Omental fat pad (tissue), 3 donors: ENCODE measurements at regions not wholly inside any gene's neighbourhood (a gene's known extent, or its start where the extent isn't known, plus 50 kb on each side); places are given as distances from the start of the nearest gene placed in this dataset.

Experiments used
- ATAC-seq: fragments of 150-250 bp; one replicate; pipeline ENCODE4 v1.9.1; 2016; ENCODE audit warnings: mild to moderate bottlenecking, moderate library complexity; ENCODE audit not compliant: low FRiP score
- DNase-seq: peaks from one replicate; pipeline ENCODE4 v3.0.0-alpha.2; 2019; ENCODE audit warnings: low spot score
- TF ChIP-seq, protein P1 (sequence below), 3 donors: fragments of 450-650 bp; IDR thresholded peaks; one replicate each; pipeline ENCODE4 v1.5.1; 2016 to 2017; ENCODE audit warnings: antibody characterized with exemption in 3 of 3, mild to moderate bottlenecking in 3 of 3, moderate library complexity in 2 of 3

- DNase-seq (no peak), ATAC-seq (no peak)
- TF ChIP-seq, protein P1, sequence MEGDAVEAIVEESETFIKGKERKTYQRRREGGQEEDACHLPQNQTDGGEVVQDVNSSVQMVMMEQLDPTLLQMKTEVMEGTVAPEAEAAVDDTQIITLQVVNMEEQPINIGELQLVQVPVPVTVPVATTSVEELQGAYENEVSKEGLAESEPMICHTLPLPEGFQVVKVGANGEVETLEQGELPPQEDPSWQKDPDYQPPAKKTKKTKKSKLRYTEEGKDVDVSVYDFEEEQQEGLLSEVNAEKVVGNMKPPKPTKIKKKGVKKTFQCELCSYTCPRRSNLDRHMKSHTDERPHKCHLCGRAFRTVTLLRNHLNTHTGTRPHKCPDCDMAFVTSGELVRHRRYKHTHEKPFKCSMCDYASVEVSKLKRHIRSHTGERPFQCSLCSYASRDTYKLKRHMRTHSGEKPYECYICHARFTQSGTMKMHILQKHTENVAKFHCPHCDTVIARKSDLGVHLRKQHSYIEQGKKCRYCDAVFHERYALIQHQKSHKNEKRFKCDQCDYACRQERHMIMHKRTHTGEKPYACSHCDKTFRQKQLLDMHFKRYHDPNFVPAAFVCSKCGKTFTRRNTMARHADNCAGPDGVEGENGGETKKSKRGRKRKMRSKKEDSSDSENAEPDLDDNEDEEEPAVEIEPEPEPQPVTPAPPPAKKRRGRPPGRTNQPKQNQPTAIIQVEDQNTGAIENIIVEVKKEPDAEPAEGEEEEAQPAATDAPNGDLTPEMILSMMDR (IDR thresholded peaks at IDR 0.05), result no peak
These were observed 69.7 kb downstream of the MED10 start for GRCh38 chr5:6308683-6309082.

- no peak for DNase-seq
- no peak for ATAC-seq
- TF ChIP-seq, protein P1 (IDR thresholded peaks at IDR 0.05), result no peak
These were observed 71.0 kb downstream of the MED10 start for GRCh38 chr5:6307304-6307703.

- no peak for ATAC-seq
- TF ChIP-seq, protein P1 (IDR thresholded peaks at IDR 0.05), result no peak
These were observed 72.5 kb downstream of the MED10 start for GRCh38 chr5:6305853-6306252.

GRCh38 chr5:6302684-6303083, 75.7 kb downstream of the MED10 start:
- ATAC-seq, result no peak
- TF ChIP-seq, protein P1 (IDR thresholded peaks at IDR 0.05), result no peak

More at GRCh38 chr5:6305853-6306252, 72.5 kb downstream of the MED10 start:
- no peak for DNase-seq

GRCh38 chr5:6302075-6302474, 76.3 kb downstream of the MED10 start:
- no peak for DNase-seq

More at GRCh38 chr5:6302684-6303083, 75.7 kb downstream of the MED10 start:
- DNase-seq, result no peak

GRCh38 chr5:6296524-6296923, 81.8 kb downstream of the MED10 start:
- TF ChIP-seq, protein P1 (IDR thresholded peaks at IDR 0.05), result no peak
- DNase-seq (no peak), ATAC-seq (no peak)

More at GRCh38 chr5:6302075-6302474, 76.3 kb downstream of the MED10 start:
- TF ChIP-seq, protein P1 (IDR thresholded peaks at IDR 0.05), result no peak
- no peak for ATAC-seq

GRCh38 chr5:6291961-6292360, 86.4 kb downstream of the MED10 start:
- TF ChIP-seq, protein P1 (IDR thresholded peaks at IDR 0.05), result no peak
- ATAC-seq (no peak), DNase-seq (no peak)
